ENCODE measurements at regions not wholly inside any gene's neighbourhood (a gene's known extent, or its start where the extent isn't known, plus 50 kb on each side); places are given as distances from the start of the nearest gene placed in this dataset.
A peak's percentile ranks its signal among the peaks of the same experiment; 100 is the strongest.

GRCh38 chr6:45717027-45717426 lies 298.6 kb downstream of the CLIC5 start:
- Histone ChIP-seq H3K9ac (no peak overlapping the region), H3K4me2 (ENCODE audit: unreplicated experiment) (no peak overlapping the region), H3K27me3 (replicated peaks; ENCODE audit: insufficient read depth) (no peaks in the 10 kb centered on the region), H3K9me2 (ENCODE audit: insufficient read depth) (no peaks in the 10 kb centered on the region), H3K27ac (no peak overlapping the region), H4K20me1 (ENCODE audit: insufficient read depth) (no peaks in the 10 kb centered on the region), H3K36me3 (ENCODE audit: low read depth) (no peaks in the 10 kb centered on the region), H2AFZ (no peak overlapping the region), H3K4me3 (no peak overlapping the region), H3K9me3 (ENCODE audit: low read depth) (no peaks in the 10 kb centered on the region), H3K79me2 (ENCODE audit: insufficient read depth) (no peaks in the 10 kb centered on the region), H3F3A (ENCODE audit: insufficient read depth) (peaks cover 16% of the 10 kb centered on the region; the same call in 1 of the 2 replicates), H3K4me1 (ENCODE audit: insufficient read depth) (peaks cover 32% of the 10 kb centered on the region)
- no peak for DNase-seq
- WGBS, 2 experiments (ENCODE audit: low coverage in 1 of 2, low lambda C conversion rate in 2 of 2, missing lambda C conversion rate in 2 of 2): 94 to 95% methylated on average over 4 of the region's 4 CpGs
- in situ Hi-C loops (cut with MboI): loop anchor here (10.0 to 25.0 kb wide), 3 partner anchors 280 to 1230 kb away; no protein-coding TSS in a partner anchor
- TF ChIP-seq EZH2phosphoT487 (IDR thresholded peaks at IDR 0.05; ENCODE audit: insufficient read depth, low read depth): no peak
- no peak for TF ChIP-seq EZH2 (IDR thresholded peaks at IDR 0.05; ENCODE audit: insufficient read depth, poor library complexity, severe bottlenecking)

GRCh38 chr6:45715508-45715803 lies 300.2 kb downstream of the CLIC5 start:
- Histone ChIP-seq H3K9ac (no peak overlapping the region), H3K9me2 (ENCODE audit: insufficient read depth) (no peaks in the 10 kb centered on the region), H3K9me3 (ENCODE audit: low read depth) (no peaks in the 10 kb centered on the region), H3K4me2 (ENCODE audit: unreplicated experiment) (no peak overlapping the region), H3K27ac (no peak overlapping the region), H3K4me1 (ENCODE audit: insufficient read depth) (peaks cover 36% of the 10 kb centered on the region), H3K36me3 (ENCODE audit: low read depth) (no peaks in the 10 kb centered on the region), H2AFZ (no peak overlapping the region), H3K4me3 (no peak overlapping the region), H3K27me3 (replicated peaks; ENCODE audit: insufficient read depth) (no peaks in the 10 kb centered on the region), H4K20me1 (ENCODE audit: insufficient read depth) (no peaks in the 10 kb centered on the region), H3K79me2 (ENCODE audit: insufficient read depth) (no peaks in the 10 kb centered on the region), H3F3A (ENCODE audit: insufficient read depth) (peaks cover 16% of the 10 kb centered on the region; the same call in 1 of the 2 replicates)
- TF ChIP-seq EZH2 (IDR thresholded peaks at IDR 0.05; ENCODE audit: insufficient read depth, poor library complexity, severe bottlenecking): no peak
- no peak for TF ChIP-seq EZH2phosphoT487 (IDR thresholded peaks at IDR 0.05; ENCODE audit: insufficient read depth, low read depth)
- DNase-seq: no peak
- in situ Hi-C loops (cut with MboI): loop anchor here (10.0 to 25.0 kb wide), 3 partner anchors 278 to 1228 kb away; no protein-coding TSS in a partner anchor

DNA sequence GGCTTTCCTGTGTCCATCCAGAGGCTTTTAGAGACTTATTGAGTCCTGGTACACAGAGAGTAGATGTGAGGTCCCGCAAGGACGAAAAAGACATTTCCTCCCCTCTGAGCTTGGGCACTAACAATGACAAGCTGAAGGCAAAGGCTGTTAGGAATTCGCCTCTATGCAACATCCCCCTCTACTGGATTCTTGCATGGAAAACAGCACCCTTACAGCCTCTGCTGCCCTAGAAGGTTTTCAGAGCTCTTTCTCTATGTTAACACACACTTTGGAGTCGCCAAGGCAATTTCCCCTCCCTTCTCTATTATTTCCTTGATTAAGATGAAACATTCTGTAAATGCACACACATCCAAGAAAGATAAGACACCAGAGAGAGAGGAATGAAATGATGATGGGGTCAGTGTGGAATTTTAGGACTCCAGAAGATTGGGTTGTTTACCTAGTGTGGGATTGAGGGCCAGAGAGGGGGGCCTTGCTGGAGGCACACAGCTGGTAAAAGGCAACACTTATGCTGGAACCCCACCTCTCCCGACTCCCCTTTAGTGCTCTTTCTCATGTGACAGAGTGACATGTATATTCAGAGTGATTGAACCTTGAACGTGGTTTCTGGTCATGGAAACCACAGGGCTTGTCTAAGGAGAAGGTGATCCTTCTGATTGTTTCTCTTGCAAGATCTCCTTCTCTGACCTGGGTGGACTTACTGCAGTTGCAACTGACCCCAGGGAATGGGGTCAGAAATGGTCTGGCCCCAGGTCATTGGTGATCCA lies 300.7 kb downstream of the CLIC5 start:
- peak; percentile 86 for DNase-seq
- Histone ChIP-seq H3K79me2 (ENCODE audit: insufficient read depth) (no peaks in the 10 kb centered on the region), H3K4me1 (ENCODE audit: insufficient read depth) (peaks cover 41% of the 10 kb centered on the region), H4K20me1 (ENCODE audit: insufficient read depth) (no peaks in the 10 kb centered on the region), H3K9me2 (ENCODE audit: insufficient read depth) (no peaks in the 10 kb centered on the region), H3K27me3 (replicated peaks; ENCODE audit: insufficient read depth) (no peaks in the 10 kb centered on the region), H2AFZ (peak overlapping the region; percentile 61), H3K4me3 (no peak overlapping the region), H3K4me2 (ENCODE audit: unreplicated experiment) (peak overlapping the region; percentile 39), H3K9me3 (ENCODE audit: low read depth) (no peaks in the 10 kb centered on the region), H3K27ac (no peak overlapping the region), H3K9ac (peak overlapping the region; percentile 45; the same call in 1 of the 2 replicates), H3F3A (ENCODE audit: insufficient read depth) (peaks cover 19% of the 10 kb centered on the region; the same call in 1 of the 2 replicates), H3K36me3 (ENCODE audit: low read depth) (no peaks in the 10 kb centered on the region)
- in situ Hi-C loops (cut with MboI): loop anchor here (10.0 to 25.0 kb wide), 3 partner anchors 278 to 1228 kb away; no protein-coding TSS in a partner anchor
- no peak for TF ChIP-seq EZH2phosphoT487 (IDR thresholded peaks at IDR 0.05; ENCODE audit: insufficient read depth, low read depth)
- TF ChIP-seq EZH2 (IDR thresholded peaks at IDR 0.05; ENCODE audit: insufficient read depth, poor library complexity, severe bottlenecking): no peak
- 17 to 22% methylated on average over 6 of the region's 6 CpGs for WGBS, 2 experiments (ENCODE audit: low coverage in 1 of 2, low lambda C conversion rate in 2 of 2, missing lambda C conversion rate in 2 of 2)

GRCh38 chr6:45714006-45714730 lies 301.5 kb downstream of the CLIC5 start:
- H3K27ac ChIP-seq: no peak overlapping the region
- H3F3A ChIP-seq (ENCODE audit: insufficient read depth): peaks cover 17% of the 10 kb centered on the region; the same call in 1 of the 2 replicates
- H3K4me1 ChIP-seq (ENCODE audit: insufficient read depth): peaks cover 37% of the 10 kb centered on the region
- H3K9me3 ChIP-seq (ENCODE audit: low read depth): no peaks in the 10 kb centered on the region
- H3K36me3 ChIP-seq (ENCODE audit: low read depth): no peaks in the 10 kb centered on the region
- no peaks in the 10 kb centered on the region for H3K79me2 ChIP-seq (ENCODE audit: insufficient read depth)
- peak overlapping the region; percentile 45; the same call in 1 of the 2 replicates for H3K9ac ChIP-seq
- peak overlapping the region; percentile 39 for H3K4me2 ChIP-seq (ENCODE audit: unreplicated experiment)
- DNase-seq: no peak
- no peaks in the 10 kb centered on the region for H3K27me3 ChIP-seq (replicated peaks; ENCODE audit: insufficient read depth)
- no peak overlapping the region for H3K4me3 ChIP-seq
- TF ChIP-seq EZH2phosphoT487 (IDR thresholded peaks at IDR 0.05; ENCODE audit: insufficient read depth, low read depth) (no peak), EZH2 (IDR thresholded peaks at IDR 0.05; ENCODE audit: insufficient read depth, poor library complexity, severe bottlenecking) (no peak)
- in situ Hi-C loops (cut with MboI): loop anchor here (10.0 to 25.0 kb wide), 3 partner anchors 277 to 1227 kb away; no protein-coding TSS in a partner anchor
- 83% methylated on average over 11 of the region's 11 CpGs for WGBS, 2 experiments (ENCODE audit: low coverage in 1 of 2, low lambda C conversion rate in 2 of 2, missing lambda C conversion rate in 2 of 2)
- H2AFZ ChIP-seq: peak overlapping the region; percentile 61
- H3K9me2 ChIP-seq (ENCODE audit: insufficient read depth): no peaks in the 10 kb centered on the region
- no peaks in the 10 kb centered on the region for H4K20me1 ChIP-seq (ENCODE audit: insufficient read depth)
